Neural cell (in vitro differentiated cells): ENCODE measurements at regions not wholly inside any gene's neighbourhood (a gene's known extent, or its start where the extent isn't known, plus 50 kb on each side); places are given as distances from the start of the nearest gene placed in this dataset.

ENCODE experiments used
- H2AFZ ChIP-seq: fragments of 200-600, 300-800 bp; sonication (generic), shearing (Covaris generic); 2 replicates; pipeline ENCODE4 v1.6.0; 2014; ENCODE audit warnings: low read depth, mild to moderate bottlenecking, antibody characterized with exemption, low read length, moderate library complexity
- H3F3A ChIP-seq: fragments of 200-600 bp; shearing (Covaris generic); 2 replicates; pipeline ENCODE4 v1.6.1; 2016; ENCODE audit warnings: mild to moderate bottlenecking, moderate library complexity, mixed read lengths, antibody characterized with exemption, low read length; ENCODE audit not compliant: insufficient read depth, poor library complexity, severe bottlenecking
- H3K27ac ChIP-seq: fragments of 200-600, 300-800 bp; sonication (generic), shearing (Covaris generic); 2 replicates; pipeline ENCODE4 v1.5.1; 2014; ENCODE audit warnings: mild to moderate bottlenecking, low read length, moderate library complexity
- H3K27me3 ChIP-seq: fragments of 300-800, 200-600 bp; sonication (generic), shearing (Covaris generic); 2 replicates; pipeline ENCODE4 v1.6.0; 2014; ENCODE audit warnings: mild to moderate bottlenecking, low read depth, low read length, moderate library complexity; ENCODE audit not compliant: insufficient read depth
- H3K36me3 ChIP-seq: fragments of 300-800, 200-600 bp; sonication (generic), shearing (Covaris generic); 2 replicates; pipeline ENCODE4 v1.5.1; 2014; ENCODE audit warnings: mild to moderate bottlenecking, antibody characterized with exemption, low read length, moderate library complexity; ENCODE audit not compliant: insufficient read depth
- H3K4me2 ChIP-seq: fragments of 300-800, 200-600 bp; sonication (generic), shearing (Covaris generic); 2 replicates; pipeline ENCODE4 v1.6.0; 2014; ENCODE audit warnings: mild to moderate bottlenecking, low read length
- H3K4me3 ChIP-seq: fragments of 300-800, 200-600 bp; sonication (generic), shearing (Covaris generic); 2 replicates; pipeline ENCODE4 v1.5.1; 2014; ENCODE audit warnings: mild to moderate bottlenecking, low read length, moderate library complexity
- H3K79me2 ChIP-seq: fragments of 200-600 bp; shearing (Covaris generic); replicated peaks from 2 replicates; pipeline ENCODE4 v1.6.0; 2014; ENCODE audit warnings: mild to moderate bottlenecking, low read length, moderate library complexity; ENCODE audit not compliant: insufficient read depth
- H3K9ac ChIP-seq: fragments of 300-800, 200-600 bp; sonication (generic), shearing (Covaris generic); 2 replicates; pipeline ENCODE4 v1.6.1; 2016; ENCODE audit warnings: mild to moderate bottlenecking, low read length, mixed read lengths
- H3K9me2 ChIP-seq: fragments of 200-600 bp; shearing (Covaris generic); 2 replicates; pipeline ENCODE4 v1.6.1; 2016; ENCODE audit warnings: mild to moderate bottlenecking, low read length, mixed read lengths; ENCODE audit not compliant: insufficient read depth
- H3K9me3 ChIP-seq: fragments of 200-600, 300-800 bp; sonication (generic), shearing (Covaris generic); 2 replicates; pipeline ENCODE4 v1.6.1; 2016; ENCODE audit warnings: mild to moderate bottlenecking, mixed run types, low read length, moderate library complexity, mixed read lengths
- H4K20me1 ChIP-seq: fragments of 200-600 bp; shearing (Covaris generic); 2 replicates; pipeline ENCODE4 v1.6.1; 2016; ENCODE audit warnings: mild to moderate bottlenecking, mixed run types; ENCODE audit not compliant: insufficient read depth
- EP300 ChIP-seq: fragments of 450-650 bp; conservative IDR thresholded peaks from 2 replicates; pipeline ENCODE4 v1.6.1; 2014; ENCODE audit warnings: antibody characterized with exemption, mild to moderate bottlenecking, moderate library complexity; ENCODE audit not compliant: poor library complexity, severe bottlenecking
- EZH2 ChIP-seq: fragments of 200-600, 300-800 bp; shearing (Covaris generic), sonication (generic); IDR thresholded peaks from 2 replicates; pipeline ENCODE4 v1.6.1; 2014; ENCODE audit warnings: antibody characterized with exemption, low read length, borderline replicate concordance, mild to moderate bottlenecking; ENCODE audit not compliant: insufficient read depth, poor library complexity, severe bottlenecking
- MXI1 ChIP-seq: fragments of 450-650 bp; conservative IDR thresholded peaks from 2 replicates; pipeline ENCODE4 v1.6.1; 2014; ENCODE audit warnings: antibody characterized with exemption, mild to moderate bottlenecking; ENCODE audit not compliant: poor library complexity, severe bottlenecking
- POLR2AphosphoS5 ChIP-seq: IDR thresholded peaks from 2 replicates; pipeline ENCODE4 v1.6.1; 2012
- RAD21 ChIP-seq: fragments of 450-650 bp; conservative IDR thresholded peaks from 2 replicates; pipeline ENCODE4 v1.6.1; 2014; ENCODE audit warnings: antibody characterized with exemption, mild to moderate bottlenecking, moderate library complexity
- SMC3 ChIP-seq: fragments of 450-650 bp; conservative IDR thresholded peaks from 2 replicates; pipeline ENCODE4 v1.6.1; 2014; ENCODE audit warnings: antibody characterized with exemption, mild to moderate bottlenecking, moderate library complexity; ENCODE audit not compliant: poor library complexity
- TAF1 ChIP-seq: IDR thresholded peaks from 2 replicates; pipeline ENCODE4 v1.6.1; 2012; ENCODE audit warnings: low read depth
- TF ChIP-seq, protein P1 (sequence below): IDR thresholded peaks from 2 replicates; pipeline ENCODE4 v1.6.1; 2012; ENCODE audit warnings: borderline replicate concordance
- TF ChIP-seq, protein P2 (sequence below): fragments of 450-650 bp; IDR thresholded peaks from 2 replicates; pipeline ENCODE4 v1.5.1; 2014; ENCODE audit warnings: antibody characterized with exemption, mild to moderate bottlenecking, moderate library complexity; ENCODE audit not compliant: poor library complexity, severe bottlenecking

DNA sequence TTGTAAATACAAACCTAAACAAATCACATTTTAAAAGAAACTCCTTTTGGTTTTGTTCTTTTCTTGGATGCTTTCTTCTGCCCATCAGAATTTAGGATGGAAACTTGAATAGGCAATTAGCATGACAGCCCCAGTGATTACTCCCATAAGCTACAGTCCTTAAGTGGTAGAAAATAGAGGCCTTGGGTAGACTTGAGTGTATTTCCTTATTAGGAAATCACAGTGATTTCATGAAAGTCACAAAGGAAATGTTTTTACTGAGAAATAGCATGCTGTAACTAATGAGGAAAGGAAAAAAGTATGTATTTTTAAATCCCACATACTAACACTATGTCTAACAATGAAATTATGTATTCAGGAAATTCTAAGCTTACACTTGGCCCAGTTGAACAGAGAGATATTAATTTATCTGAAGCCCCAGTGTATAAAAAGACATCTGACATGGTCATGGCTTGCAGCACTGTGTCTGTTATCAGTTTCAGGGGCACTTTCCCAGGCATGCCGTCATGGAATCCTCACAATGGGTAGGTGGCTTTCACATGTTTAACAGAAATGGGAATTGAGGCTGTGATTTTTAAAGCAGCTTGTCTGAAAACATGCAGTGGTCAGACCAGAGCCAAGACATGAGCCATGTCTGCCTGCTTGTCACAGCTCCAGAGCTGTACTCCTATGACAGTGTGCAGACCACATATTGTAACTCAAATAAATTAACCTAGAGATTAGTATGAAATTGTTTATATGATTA, 79.7 kb upstream of the TRIB2 start:
- H3K9ac ChIP-seq = peak overlapping the region; percentile 52
- no peaks in the 10 kb centered on the region for H3K9me2 ChIP-seq
- peak overlapping the region; percentile 6 for H2AFZ ChIP-seq
- H3K27me3 ChIP-seq = no peaks in the 10 kb centered on the region
- no peaks in the 10 kb centered on the region for H3K36me3 ChIP-seq
- no peaks in the 10 kb centered on the region for H4K20me1 ChIP-seq
- no peak for TF ChIP-seq SMC3
- no peak for TF ChIP-seq TAF1
- peak; percentile 77 for TF ChIP-seq POLR2AphosphoS5
- peak; percentile 17 for TF ChIP-seq EP300
- TF ChIP-seq RAD21 = no peak
- no peak for TF ChIP-seq MXI1
- no peaks in the 10 kb centered on the region for H3K79me2 ChIP-seq
- H3K27ac ChIP-seq = peak overlapping the region; percentile 68
- H3K4me2 ChIP-seq = no peak overlapping the region
- H3F3A ChIP-seq = peaks cover 4% of the 10 kb centered on the region
- no peaks in the 10 kb centered on the region for H3K9me3 ChIP-seq
- H3K4me3 ChIP-seq = no peak overlapping the region

DNA sequence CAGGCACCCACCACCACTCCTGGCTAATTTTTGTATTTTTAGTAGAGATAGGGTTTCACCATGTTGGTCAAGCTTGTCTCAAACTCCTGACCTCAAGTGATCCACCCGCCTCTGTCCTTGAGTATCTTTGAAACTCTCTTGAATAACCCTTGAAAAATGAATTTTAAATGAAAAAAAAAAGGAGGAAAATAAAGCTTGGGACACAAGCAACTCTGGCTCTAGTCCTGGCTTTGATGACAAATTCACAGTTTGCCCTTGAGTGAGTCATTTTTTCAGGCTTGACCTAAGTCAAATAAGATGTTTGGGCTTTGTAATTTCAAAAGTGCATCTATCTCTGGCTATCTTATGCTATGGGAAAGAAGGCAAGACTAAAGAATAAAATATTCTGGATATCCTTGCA, 79.0 kb upstream of the TRIB2 start:
- Histone ChIP-seq H3K9me3 (no peaks in the 10 kb centered on the region), H3K27me3 (no peaks in the 10 kb centered on the region), H3K36me3 (no peaks in the 10 kb centered on the region), H3K9me2 (no peaks in the 10 kb centered on the region), H3F3A (peaks cover 4% of the 10 kb centered on the region), H3K4me3 (no peak overlapping the region), H3K27ac (no peak overlapping the region), H3K9ac (no peak overlapping the region), H4K20me1 (no peaks in the 10 kb centered on the region), H3K4me2 (no peak overlapping the region), H2AFZ (no peak overlapping the region), H3K79me2 (no peaks in the 10 kb centered on the region)
- TF ChIP-seq SMC3 = no peak

DNA sequence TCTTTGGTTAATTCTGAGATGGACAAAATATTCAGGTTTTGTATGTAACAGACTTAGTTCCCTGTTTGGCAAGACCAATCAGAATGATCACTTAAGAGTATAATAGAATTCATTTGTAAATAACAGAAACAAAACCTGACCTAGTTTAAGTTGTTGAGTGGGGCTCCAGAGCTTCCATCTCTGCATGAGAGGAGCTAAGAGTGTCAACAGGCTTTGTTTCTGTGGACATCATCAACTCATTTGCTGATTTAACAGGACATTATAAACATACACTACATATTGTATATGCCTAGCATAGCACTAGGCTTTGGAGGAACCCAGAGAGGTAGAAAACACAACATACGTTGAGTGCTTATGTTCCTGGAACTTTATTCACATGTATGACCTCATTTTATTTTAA, 75.3 kb upstream of the TRIB2 start:
- Histone ChIP-seq H3K4me3 (no peak overlapping the region), H3F3A (peaks cover 4% of the 10 kb centered on the region), H3K79me2 (no peaks in the 10 kb centered on the region), H3K9me2 (no peaks in the 10 kb centered on the region), H3K9me3 (no peaks in the 10 kb centered on the region), H3K4me2 (no peak overlapping the region), H2AFZ (no peak overlapping the region), H4K20me1 (no peaks in the 10 kb centered on the region), H3K27me3 (no peaks in the 10 kb centered on the region), H3K36me3 (no peaks in the 10 kb centered on the region), H3K9ac (no peak overlapping the region), H3K27ac (no peak overlapping the region)
- no peak for TF ChIP-seq RAD21
- TF ChIP-seq, protein P1, sequence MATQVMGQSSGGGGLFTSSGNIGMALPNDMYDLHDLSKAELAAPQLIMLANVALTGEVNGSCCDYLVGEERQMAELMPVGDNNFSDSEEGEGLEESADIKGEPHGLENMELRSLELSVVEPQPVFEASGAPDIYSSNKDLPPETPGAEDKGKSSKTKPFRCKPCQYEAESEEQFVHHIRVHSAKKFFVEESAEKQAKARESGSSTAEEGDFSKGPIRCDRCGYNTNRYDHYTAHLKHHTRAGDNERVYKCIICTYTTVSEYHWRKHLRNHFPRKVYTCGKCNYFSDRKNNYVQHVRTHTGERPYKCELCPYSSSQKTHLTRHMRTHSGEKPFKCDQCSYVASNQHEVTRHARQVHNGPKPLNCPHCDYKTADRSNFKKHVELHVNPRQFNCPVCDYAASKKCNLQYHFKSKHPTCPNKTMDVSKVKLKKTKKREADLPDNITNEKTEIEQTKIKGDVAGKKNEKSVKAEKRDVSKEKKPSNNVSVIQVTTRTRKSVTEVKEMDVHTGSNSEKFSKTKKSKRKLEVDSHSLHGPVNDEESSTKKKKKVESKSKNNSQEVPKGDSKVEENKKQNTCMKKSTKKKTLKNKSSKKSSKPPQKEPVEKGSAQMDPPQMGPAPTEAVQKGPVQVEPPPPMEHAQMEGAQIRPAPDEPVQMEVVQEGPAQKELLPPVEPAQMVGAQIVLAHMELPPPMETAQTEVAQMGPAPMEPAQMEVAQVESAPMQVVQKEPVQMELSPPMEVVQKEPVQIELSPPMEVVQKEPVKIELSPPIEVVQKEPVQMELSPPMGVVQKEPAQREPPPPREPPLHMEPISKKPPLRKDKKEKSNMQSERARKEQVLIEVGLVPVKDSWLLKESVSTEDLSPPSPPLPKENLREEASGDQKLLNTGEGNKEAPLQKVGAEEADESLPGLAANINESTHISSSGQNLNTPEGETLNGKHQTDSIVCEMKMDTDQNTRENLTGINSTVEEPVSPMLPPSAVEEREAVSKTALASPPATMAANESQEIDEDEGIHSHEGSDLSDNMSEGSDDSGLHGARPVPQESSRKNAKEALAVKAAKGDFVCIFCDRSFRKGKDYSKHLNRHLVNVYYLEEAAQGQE = no peak
- TF ChIP-seq, protein P2, sequence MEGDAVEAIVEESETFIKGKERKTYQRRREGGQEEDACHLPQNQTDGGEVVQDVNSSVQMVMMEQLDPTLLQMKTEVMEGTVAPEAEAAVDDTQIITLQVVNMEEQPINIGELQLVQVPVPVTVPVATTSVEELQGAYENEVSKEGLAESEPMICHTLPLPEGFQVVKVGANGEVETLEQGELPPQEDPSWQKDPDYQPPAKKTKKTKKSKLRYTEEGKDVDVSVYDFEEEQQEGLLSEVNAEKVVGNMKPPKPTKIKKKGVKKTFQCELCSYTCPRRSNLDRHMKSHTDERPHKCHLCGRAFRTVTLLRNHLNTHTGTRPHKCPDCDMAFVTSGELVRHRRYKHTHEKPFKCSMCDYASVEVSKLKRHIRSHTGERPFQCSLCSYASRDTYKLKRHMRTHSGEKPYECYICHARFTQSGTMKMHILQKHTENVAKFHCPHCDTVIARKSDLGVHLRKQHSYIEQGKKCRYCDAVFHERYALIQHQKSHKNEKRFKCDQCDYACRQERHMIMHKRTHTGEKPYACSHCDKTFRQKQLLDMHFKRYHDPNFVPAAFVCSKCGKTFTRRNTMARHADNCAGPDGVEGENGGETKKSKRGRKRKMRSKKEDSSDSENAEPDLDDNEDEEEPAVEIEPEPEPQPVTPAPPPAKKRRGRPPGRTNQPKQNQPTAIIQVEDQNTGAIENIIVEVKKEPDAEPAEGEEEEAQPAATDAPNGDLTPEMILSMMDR = no peak
- no peak for TF ChIP-seq MXI1
- no peak for TF ChIP-seq SMC3
- no peak for TF ChIP-seq EZH2
- TF ChIP-seq POLR2AphosphoS5 = no peak
- no peak for TF ChIP-seq EP300
- no peak for TF ChIP-seq TAF1
